Testis (tissue), 2 donors: ENCODE measurements at regions not wholly inside any gene's neighbourhood (a gene's known extent, or its start where the extent isn't known, plus 50 kb on each side); places are given as distances from the start of the nearest gene placed in this dataset.

Experiments used
- DNase-seq: peaks from one replicate; pipeline ENCODE4 v3.0.0-alpha.2; 2019
- H3K27ac ChIP-seq, 2 donors: fragments of 200-600 bp; sonication (generic); one replicate each; pipeline ENCODE4 v1.5.1; 2019
- H3K27me3 ChIP-seq: fragments of 200-600 bp; sonication (generic); one replicate; pipeline ENCODE4 v1.5.1; 2019
- H3K36me3 ChIP-seq: fragments of 200-600 bp; sonication (generic); one replicate; pipeline ENCODE4 v1.5.1; 2017; ENCODE audit warnings: low read depth; ENCODE audit errors: missing control alignments
- H3K4me1 ChIP-seq: fragments of 200-600 bp; sonication (generic); one replicate; pipeline ENCODE4 v1.5.1; 2019
- H3K4me3 ChIP-seq, 2 donors: fragments of 200-600 bp; sonication (generic); one replicate each; pipeline ENCODE4 v1.5.1; 2017 to 2019
- H3K9me3 ChIP-seq: fragments of 200-600 bp; sonication (generic); one replicate; pipeline ENCODE4 v1.5.1; 2017
- POLR2A ChIP-seq: fragments of 450-650 bp; IDR thresholded peaks from one replicate; pipeline ENCODE4 v1.6.1; 2017; ENCODE audit warnings: antibody characterized with exemption, mild to moderate bottlenecking, moderate library complexity
- WGBS, 2 donors: methylation state at CpG; one replicate each; pipeline ENCODE4 v1.1.5; 2018; 5-methylcytosine and 5-hydroxymethylcytosine counted together
- intact Hi-C: fragments of 100-400 bp; cut with DNase I; formaldehyde crosslinking; loops from one replicate; pipeline ENCODE4 v1.15.1; 2023; ENCODE audit warnings: low total_unique reads
- TF ChIP-seq, protein P1 (sequence below), 3 experiments: fragments of 450-650 bp in 2 of 3; fragments of 200-600 bp in 1 of 3; sonication (generic) in 1 of 3; IDR thresholded peaks; one replicate each; pipeline ENCODE4 v1.5.1; 2016 to 2019; ENCODE audit warnings: antibody characterized with exemption in 3 of 3, mild to moderate bottlenecking in 2 of 3, moderate library complexity in 1 of 3

DNA sequence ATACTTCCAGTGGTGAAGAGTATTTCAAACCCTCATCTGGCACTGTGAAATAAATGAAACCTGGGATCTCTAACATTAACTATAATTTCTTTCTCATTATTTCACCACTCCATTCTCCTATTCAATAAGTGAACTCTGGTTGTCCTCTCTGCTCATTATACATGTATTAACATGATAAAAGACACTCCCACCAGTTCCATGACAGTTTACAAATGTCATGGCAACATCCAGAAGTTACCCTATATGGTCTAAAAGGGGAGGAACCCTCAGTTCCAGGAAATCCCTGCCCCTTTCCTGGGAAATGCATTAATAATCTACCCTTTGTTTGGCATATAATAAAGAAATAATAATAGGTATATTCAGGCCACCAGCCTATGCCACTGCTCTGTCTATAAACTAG, 62.7 kb upstream of the BRINP3 start:
- Histone ChIP-seq H3K36me3 (no peaks in the 10 kb centered on the region), H3K27ac (no peak overlapping the region), H3K4me3 (no peak overlapping the region), H3K27me3 (no peaks in the 10 kb centered on the region), H3K4me1 (no peaks in the 10 kb centered on the region), H3K9me3 (no peaks in the 10 kb centered on the region)
- intact Hi-C loops, result no loop called here
- TF ChIP-seq POLR2A, result no peak
- TF ChIP-seq, protein P1, sequence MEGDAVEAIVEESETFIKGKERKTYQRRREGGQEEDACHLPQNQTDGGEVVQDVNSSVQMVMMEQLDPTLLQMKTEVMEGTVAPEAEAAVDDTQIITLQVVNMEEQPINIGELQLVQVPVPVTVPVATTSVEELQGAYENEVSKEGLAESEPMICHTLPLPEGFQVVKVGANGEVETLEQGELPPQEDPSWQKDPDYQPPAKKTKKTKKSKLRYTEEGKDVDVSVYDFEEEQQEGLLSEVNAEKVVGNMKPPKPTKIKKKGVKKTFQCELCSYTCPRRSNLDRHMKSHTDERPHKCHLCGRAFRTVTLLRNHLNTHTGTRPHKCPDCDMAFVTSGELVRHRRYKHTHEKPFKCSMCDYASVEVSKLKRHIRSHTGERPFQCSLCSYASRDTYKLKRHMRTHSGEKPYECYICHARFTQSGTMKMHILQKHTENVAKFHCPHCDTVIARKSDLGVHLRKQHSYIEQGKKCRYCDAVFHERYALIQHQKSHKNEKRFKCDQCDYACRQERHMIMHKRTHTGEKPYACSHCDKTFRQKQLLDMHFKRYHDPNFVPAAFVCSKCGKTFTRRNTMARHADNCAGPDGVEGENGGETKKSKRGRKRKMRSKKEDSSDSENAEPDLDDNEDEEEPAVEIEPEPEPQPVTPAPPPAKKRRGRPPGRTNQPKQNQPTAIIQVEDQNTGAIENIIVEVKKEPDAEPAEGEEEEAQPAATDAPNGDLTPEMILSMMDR (IDR thresholded peaks at IDR 0.05), result no peak
- no peak for DNase-seq

DNA sequence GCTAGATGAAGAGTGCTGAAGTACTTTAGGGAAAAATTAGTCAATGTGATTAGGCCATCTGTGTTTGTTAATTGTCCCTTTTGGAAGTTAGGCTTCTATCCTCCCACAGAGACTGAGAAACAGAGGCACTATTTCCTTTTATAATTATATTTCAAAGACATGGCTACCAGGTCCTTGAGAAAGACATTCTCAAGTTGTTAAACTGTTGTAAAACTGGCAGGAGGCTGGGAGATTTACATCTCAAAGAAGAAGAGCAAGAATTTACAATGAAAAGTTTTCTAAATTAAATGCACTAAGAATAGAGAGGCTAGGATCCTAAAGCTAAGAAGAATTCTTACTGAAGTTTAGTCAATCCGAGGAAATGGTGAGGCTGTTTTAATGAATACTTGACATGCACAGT, 74.0 kb upstream of the BRINP3 start:
- Histone ChIP-seq H3K4me1 (no peaks in the 10 kb centered on the region), H3K36me3 (no peaks in the 10 kb centered on the region), H3K4me3 (no peak overlapping the region), H3K27me3 (no peaks in the 10 kb centered on the region), H3K9me3 (no peaks in the 10 kb centered on the region), H3K27ac (no peak overlapping the region)
- TF ChIP-seq, protein P1 (IDR thresholded peaks at IDR 0.05), result no peak
- no peak for TF ChIP-seq POLR2A
- WGBS, 2 donors, result 34 to 40% methylated on average over 1 of the region's 1 CpG
- intact Hi-C loops, result no loop called here
- no peak for DNase-seq

DNA sequence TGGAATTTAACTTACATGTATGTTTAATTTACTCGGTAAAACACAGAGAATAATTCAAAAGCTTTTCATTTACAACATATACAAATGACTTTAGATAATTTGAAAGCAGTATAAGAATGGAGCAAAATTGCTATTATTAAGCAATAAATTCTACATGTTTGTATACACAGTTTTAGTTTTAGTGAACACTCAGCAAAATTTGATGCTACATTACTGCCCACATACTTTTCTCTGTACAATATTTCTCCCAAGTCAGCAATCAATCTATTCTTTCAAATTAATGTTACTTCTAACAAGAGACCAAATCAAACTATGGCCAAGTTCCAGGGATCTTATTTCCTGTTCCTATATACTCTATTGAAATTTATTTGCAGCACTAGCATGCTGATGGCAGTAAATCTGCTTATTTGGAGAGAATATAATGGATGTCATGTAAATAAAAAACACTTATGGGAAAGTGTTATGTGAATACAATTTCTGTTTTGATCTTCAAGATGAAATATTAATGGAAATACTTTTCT, 82.6 kb upstream of the BRINP3 start:
- Histone ChIP-seq H3K27ac (no peak overlapping the region), H3K4me1 (no peaks in the 10 kb centered on the region), H3K9me3 (no peaks in the 10 kb centered on the region), H3K36me3 (no peaks in the 10 kb centered on the region), H3K27me3 (no peaks in the 10 kb centered on the region), H3K4me3 (no peak overlapping the region)
- DNase-seq, result no peak
- WGBS, 2 donors, result 76 to 88% methylated on average over 1 of the region's 1 CpG
- TF ChIP-seq, protein P1 (IDR thresholded peaks at IDR 0.05), result no peak
- no peak for TF ChIP-seq POLR2A
- intact Hi-C loops, result no loop called here

DNA sequence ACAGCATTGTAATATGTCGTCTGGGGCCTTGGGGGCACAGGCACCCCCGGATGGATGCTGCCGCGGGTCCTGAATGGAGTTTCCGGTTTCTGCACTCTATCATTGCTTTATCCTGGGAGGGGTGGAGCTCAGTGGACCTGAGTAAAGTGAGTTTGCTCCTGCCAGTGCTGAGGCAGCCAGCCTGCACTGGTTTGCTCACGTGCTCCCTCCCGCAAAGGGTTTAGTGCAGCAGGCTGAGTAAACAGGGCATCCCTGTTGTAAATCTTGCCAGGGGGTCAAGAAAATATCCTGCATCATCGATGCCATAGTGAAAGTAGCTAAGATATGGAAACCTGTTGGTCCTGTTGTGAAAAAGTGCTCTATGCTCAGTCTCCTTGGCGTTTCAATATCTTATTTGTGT, 85.6 kb upstream of the BRINP3 start:
- Histone ChIP-seq H3K4me1 (no peaks in the 10 kb centered on the region), H3K4me3 (no peak overlapping the region), H3K9me3 (no peaks in the 10 kb centered on the region), H3K27me3 (no peaks in the 10 kb centered on the region), H3K36me3 (no peaks in the 10 kb centered on the region), H3K27ac (no peak overlapping the region)
- no peak for DNase-seq
- 65 to 71% methylated on average over 9 of the region's 9 CpGs for WGBS, 2 donors
- TF ChIP-seq, protein P1 (IDR thresholded peaks at IDR 0.05), result no peak
- no peak for TF ChIP-seq POLR2A
- intact Hi-C loops, result no loop called here

DNA sequence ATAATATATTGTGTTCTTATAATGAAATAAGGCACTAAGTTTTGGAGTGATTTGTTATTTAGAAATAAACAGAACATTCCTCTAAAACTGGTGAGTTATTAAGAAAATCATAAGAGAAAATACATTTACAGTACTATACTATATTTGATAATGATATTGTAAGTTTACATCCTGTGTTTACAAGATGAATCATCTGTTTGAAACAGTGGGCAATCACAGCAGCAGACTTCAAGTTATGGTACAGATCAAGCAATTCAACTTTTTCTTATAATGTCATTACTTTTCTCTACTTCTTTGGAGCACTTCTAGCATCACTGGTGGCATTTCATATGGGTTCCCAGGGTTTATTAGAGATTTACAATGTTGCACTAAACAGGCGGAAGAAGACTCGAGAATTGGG, 86.5 kb upstream of the BRINP3 start:
- WGBS, 2 donors, result 74 to 88% methylated on average over 2 of the region's 2 CpGs
- Histone ChIP-seq H3K27me3 (no peaks in the 10 kb centered on the region), H3K4me3 (no peak overlapping the region), H3K4me1 (no peaks in the 10 kb centered on the region), H3K9me3 (no peaks in the 10 kb centered on the region), H3K36me3 (no peaks in the 10 kb centered on the region), H3K27ac (no peak overlapping the region)
- intact Hi-C loops, result no loop called here
- TF ChIP-seq, protein P1 (IDR thresholded peaks at IDR 0.05), result no peak
- TF ChIP-seq POLR2A, result no peak
- DNase-seq, result no peak
